ENCODE measurements at regions not wholly inside any gene's neighbourhood (a gene's known extent, or its start where the extent isn't known, plus 50 kb on each side); places are given as distances from the start of the nearest gene placed in this dataset.
A peak's percentile ranks its signal among the peaks of the same experiment; 100 is the strongest.
"Not testable (repeated sequence)": the region's sequence is repeated elsewhere in the genome, so short reads cannot be mapped to it uniquely, and the experiment has no call there.

DNA sequence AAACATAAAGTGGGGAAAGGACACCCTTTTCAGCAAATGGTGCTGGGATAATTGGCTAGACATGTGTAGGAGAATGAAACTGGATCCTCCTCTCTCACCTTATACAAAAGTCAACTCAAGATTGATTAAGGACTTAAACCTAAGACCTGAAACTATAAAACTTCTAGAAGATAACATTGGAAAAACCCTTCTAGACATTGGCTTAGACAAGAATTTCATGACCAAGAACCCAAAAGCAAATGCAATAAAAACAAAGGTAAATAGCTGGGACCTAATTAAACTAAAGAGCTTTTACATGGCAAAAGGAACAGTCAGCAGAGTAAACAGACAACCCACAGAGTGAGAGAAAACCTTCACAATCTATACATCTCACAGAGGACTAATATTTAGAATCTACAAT, 55.4 kb upstream of the IGFBP5 start:
- H3K36me3 ChIP-seq; H3K9me3 ChIP-seq; H3K4me3 ChIP-seq; H3K27me3 ChIP-seq (replicated peaks; ENCODE audit: insufficient read depth); DNase-seq (ENCODE audit: low spot score); intact Hi-C loops (cut with DNase I); H3K27ac ChIP-seq; H3K4me1 ChIP-seq (replicated peaks): not testable (repeated sequence)
- TF ChIP-seq POLR2AphosphoS5 (IDR thresholded peaks at IDR 0.05): peak; percentile 66

DNA sequence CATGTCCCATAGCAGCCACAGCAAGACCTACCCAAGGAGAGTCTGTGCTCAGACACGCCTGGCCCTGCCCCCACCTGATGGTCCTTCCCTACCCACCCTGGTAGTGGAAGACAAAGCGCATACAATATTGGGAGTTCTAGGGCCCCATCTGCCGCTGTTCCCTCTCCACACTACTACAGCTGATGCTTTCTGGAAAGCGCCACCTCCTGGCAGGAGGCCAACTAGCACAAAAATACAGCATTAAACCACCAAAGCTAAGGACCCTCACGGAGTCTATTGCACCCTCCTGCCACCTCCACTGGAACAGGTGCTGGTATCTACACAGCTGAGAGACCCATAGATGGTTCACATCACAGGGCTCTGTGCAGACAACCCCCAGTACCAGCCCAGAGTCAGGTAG, 50.9 kb upstream of the IGFBP5 start:
- H3K36me3 ChIP-seq; intact Hi-C loops (cut with DNase I); DNase-seq (ENCODE audit: low spot score); H3K27me3 ChIP-seq (replicated peaks; ENCODE audit: insufficient read depth); H3K9me3 ChIP-seq; H3K4me3 ChIP-seq; H3K4me1 ChIP-seq (replicated peaks); H3K27ac ChIP-seq: not testable (repeated sequence)
- WGBS: 95% methylated on average over 5 of the region's 5 CpGs

DNA sequence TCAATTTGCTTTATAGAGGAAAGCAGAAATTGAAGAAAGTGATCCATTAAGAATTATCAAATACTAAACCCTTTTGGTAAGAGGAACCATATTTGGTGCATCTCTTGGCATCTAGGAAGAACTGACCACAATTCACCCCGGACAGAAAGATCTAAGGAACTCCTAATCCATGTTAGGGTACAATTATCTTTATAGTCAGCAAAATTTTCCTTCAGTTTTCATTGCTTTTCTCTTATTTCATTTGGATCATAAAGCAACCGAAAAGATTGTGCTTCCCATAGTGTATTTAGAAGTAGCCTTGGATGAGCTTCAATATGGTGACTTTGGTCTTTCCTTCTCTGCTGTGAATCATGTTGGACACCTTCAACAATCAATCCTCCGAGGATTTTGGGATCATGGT, 50.1 kb upstream of the IGFBP5 start:
- intact Hi-C loops (cut with DNase I): no loop called here
- Histone ChIP-seq H3K9me3 (no peaks in the 10 kb centered on the region), H3K4me3 (no peak overlapping the region), H3K4me1 (replicated peaks) (peaks cover 2% of the 10 kb centered on the region), H3K27ac (no peak overlapping the region), H3K27me3 (replicated peaks; ENCODE audit: insufficient read depth) (no peaks in the 10 kb centered on the region), H3K36me3 (no peaks in the 10 kb centered on the region)
- TF ChIP-seq POLR2AphosphoS5 (IDR thresholded peaks at IDR 0.05) (no peak), POLR2A (IDR thresholded peaks at IDR 0.05) (no peak)
- TF ChIP-seq, protein P1, sequence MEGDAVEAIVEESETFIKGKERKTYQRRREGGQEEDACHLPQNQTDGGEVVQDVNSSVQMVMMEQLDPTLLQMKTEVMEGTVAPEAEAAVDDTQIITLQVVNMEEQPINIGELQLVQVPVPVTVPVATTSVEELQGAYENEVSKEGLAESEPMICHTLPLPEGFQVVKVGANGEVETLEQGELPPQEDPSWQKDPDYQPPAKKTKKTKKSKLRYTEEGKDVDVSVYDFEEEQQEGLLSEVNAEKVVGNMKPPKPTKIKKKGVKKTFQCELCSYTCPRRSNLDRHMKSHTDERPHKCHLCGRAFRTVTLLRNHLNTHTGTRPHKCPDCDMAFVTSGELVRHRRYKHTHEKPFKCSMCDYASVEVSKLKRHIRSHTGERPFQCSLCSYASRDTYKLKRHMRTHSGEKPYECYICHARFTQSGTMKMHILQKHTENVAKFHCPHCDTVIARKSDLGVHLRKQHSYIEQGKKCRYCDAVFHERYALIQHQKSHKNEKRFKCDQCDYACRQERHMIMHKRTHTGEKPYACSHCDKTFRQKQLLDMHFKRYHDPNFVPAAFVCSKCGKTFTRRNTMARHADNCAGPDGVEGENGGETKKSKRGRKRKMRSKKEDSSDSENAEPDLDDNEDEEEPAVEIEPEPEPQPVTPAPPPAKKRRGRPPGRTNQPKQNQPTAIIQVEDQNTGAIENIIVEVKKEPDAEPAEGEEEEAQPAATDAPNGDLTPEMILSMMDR (IDR thresholded peaks at IDR 0.05): no peak
- 94% methylated on average over 3 of the region's 3 CpGs for WGBS
- no peak for DNase-seq (ENCODE audit: low spot score)

Small RNA genes in the stretch of these regions (small RNA-seq; reads per million reads assigned to genes)
- 0 reads per million in 2 donors for gene RNA5SP120

Measured in prostate gland (tissue), 2 donors.